Activated T-cell treated with anti-CD3 and anti-CD28 coated beads, Interleukin-2, amount 50 U/mL, for 48 hours (primary cell): ENCODE measurements at regions not wholly inside any gene's neighbourhood (a gene's known extent, or its start where the extent isn't known, plus 50 kb on each side); places are given as distances from the start of the nearest gene placed in this dataset.
"Not testable (repeated sequence)": the region's sequence is repeated elsewhere in the genome, so short reads cannot be mapped to it uniquely, and the experiment has no call there.

Source experiments
- DNase-seq, 2 experiments: peaks; one replicate each; pipeline ENCODE4 v3.0.0-alpha.2; 2020

GRCh38 chr5:126046846-126047571 lies 376.2 kb upstream of the GRAMD2B start:
- DNase-seq = no peak

- DNase-seq = no peak
These were observed 371.1 kb upstream of the GRAMD2B start for GRCh38 chr5:126052120-126052519.

- DNase-seq = no peak
These were observed 370.4 kb upstream of the GRAMD2B start for GRCh38 chr5:126052791-126053190.

- DNase-seq = no peak
These were observed 369.6 kb upstream of the GRAMD2B start for GRCh38 chr5:126053630-126054029.

GRCh38 chr5:126054577-126055347 lies 368.4 kb upstream of the GRAMD2B start:
- DNase-seq = no peak

- DNase-seq = no peak
These were observed 367.9 kb upstream of the GRAMD2B start for GRCh38 chr5:126055348-126055729.

- DNase-seq = no peak
These were observed 366.9 kb upstream of the GRAMD2B start for GRCh38 chr5:126056352-126056751.

GRCh38 chr5:126056851-126057622 lies 366.2 kb upstream of the GRAMD2B start:
- DNase-seq = no peak

GRCh38 chr5:126058392-126058791 lies 364.8 kb upstream of the GRAMD2B start:
- DNase-seq = not testable (repeated sequence)

- DNase-seq = no peak
These were observed 360.6 kb upstream of the GRAMD2B start for GRCh38 chr5:126062398-126063221.

- no peak for DNase-seq
These were observed 358.1 kb upstream of the GRAMD2B start for GRCh38 chr5:126065061-126065460.

- DNase-seq = no peak
These were observed 356.4 kb upstream of the GRAMD2B start for GRCh38 chr5:126066836-126067235.

- DNase-seq = no peak
These were observed 355.8 kb upstream of the GRAMD2B start for GRCh38 chr5:126067404-126067803.

GRCh38 chr5:126069329-126069728 lies 353.9 kb upstream of the GRAMD2B start:
- DNase-seq = no peak

GRCh38 chr5:126070481-126070880 lies 352.7 kb upstream of the GRAMD2B start:
- no peak for DNase-seq

- DNase-seq = no peak
These were observed 348.7 kb upstream of the GRAMD2B start for GRCh38 chr5:126074538-126074937.

GRCh38 chr5:126079266-126079665 lies 343.9 kb upstream of the GRAMD2B start:
- no peak for DNase-seq

- no peak for DNase-seq
These were observed 342.0 kb upstream of the GRAMD2B start for GRCh38 chr5:126081209-126081608.

- no peak for DNase-seq
These were observed 330.2 kb upstream of the GRAMD2B start for GRCh38 chr5:126093041-126093440.

- DNase-seq = no peak
These were observed 329.5 kb upstream of the GRAMD2B start for GRCh38 chr5:126093718-126094117.

GRCh38 chr5:126094991-126095390 lies 328.2 kb upstream of the GRAMD2B start:
- DNase-seq = no peak

- no peak for DNase-seq
These were observed 326.7 kb upstream of the GRAMD2B start for GRCh38 chr5:126096442-126097006.
